ENCODE measurements at regions not wholly inside any gene's neighbourhood (a gene's known extent, or its start where the extent isn't known, plus 50 kb on each side); places are given as distances from the start of the nearest gene placed in this dataset.

- TF ChIP-seq ZNF274 (IDR thresholded peaks at IDR 0.05; ENCODE audit: low read depth, low read length) (no peak), YY1 (IDR thresholded peaks at IDR 0.05; ENCODE audit: insufficient read depth, insufficient read length) (no peak), SUZ12 (IDR thresholded peaks at IDR 0.05; ENCODE audit: extremely low read depth, insufficient read depth, insufficient read length) (no peak)
Observed at GRCh38 chr1:30511563-30511962, 211.8 kb downstream of the MATN1 start.

All from NT2/D1 (cell line).